ENCODE measurements at regions not wholly inside any gene's neighbourhood (a gene's known extent, or its start where the extent isn't known, plus 50 kb on each side); places are given as distances from the start of the nearest gene placed in this dataset.
A peak's percentile ranks its signal among the peaks of the same experiment; 100 is the strongest.

- FAIRE-seq (no peak), DNase-seq (no peak)
- H3K9ac ChIP-seq (ENCODE audit: low read length in 3 of 3) = no peak overlapping the region
- no peaks in the 10 kb centered on the region for H3K9me3 ChIP-seq (ENCODE audit: control insufficient read depth in 2 of 3, insufficient read depth in 1 of 3, low read length in 3 of 3)
- no peaks in the 10 kb centered on the region for H3K4me1 ChIP-seq (ENCODE audit: control insufficient read depth in 2 of 3, insufficient read depth in 2 of 3, low read depth in 1 of 3, low read length in 3 of 3)
- H3K27me3 ChIP-seq (ENCODE audit: control insufficient read depth, insufficient read depth, low read length) = no peaks in the 10 kb centered on the region
- H3K27ac ChIP-seq (ENCODE audit: low read depth in 2 of 2, low read length in 2 of 2) = no peak overlapping the region
- no peak for TF ChIP-seq CTCF (IDR thresholded peaks at IDR 0.05; ENCODE audit: borderline replicate concordance, extremely low read depth, insufficient read depth)
- no peaks in the 10 kb centered on the region for H3K36me3 ChIP-seq (ENCODE audit: control insufficient read depth in 2 of 3, insufficient read depth in 3 of 3, low read length in 3 of 3)
- H3K4me3 ChIP-seq (ENCODE audit: low read length in 3 of 3) = no peak overlapping the region
- intact Hi-C loops (cut with DNase I) = no loop called here
These were observed 84.5 kb upstream of the MAN2A1 start for GRCh38 chr5:109605207-109605730.

GRCh38 chr5:109604758-109605157, 85.0 kb upstream of the MAN2A1 start:
- Histone ChIP-seq H3K9me3 (ENCODE audit: control insufficient read depth in 2 of 3, insufficient read depth in 1 of 3, low read length in 3 of 3) (no peaks in the 10 kb centered on the region), H3K4me3 (ENCODE audit: low read length in 3 of 3) (no peak overlapping the region), H3K36me3 (ENCODE audit: control insufficient read depth in 2 of 3, insufficient read depth in 3 of 3, low read length in 3 of 3) (no peaks in the 10 kb centered on the region), H3K9ac (ENCODE audit: low read length in 3 of 3) (no peak overlapping the region), H3K4me1 (ENCODE audit: control insufficient read depth in 2 of 3, insufficient read depth in 2 of 3, low read depth in 1 of 3, low read length in 3 of 3) (no peaks in the 10 kb centered on the region), H3K27ac (ENCODE audit: low read depth in 2 of 2, low read length in 2 of 2) (no peak overlapping the region), H3K27me3 (ENCODE audit: control insufficient read depth, insufficient read depth, low read length) (no peaks in the 10 kb centered on the region)
- intact Hi-C loops (cut with DNase I) = no loop called here
- no peak for DNase-seq
- TF ChIP-seq CTCF (IDR thresholded peaks at IDR 0.05; ENCODE audit: borderline replicate concordance, extremely low read depth, insufficient read depth) = no peak
- no peak for FAIRE-seq

- DNase-seq (peak in 2 of 5 donors; percentile 21 to 25), FAIRE-seq (no peak)
- H3K9ac ChIP-seq (ENCODE audit: low read length in 3 of 3) = no peak overlapping the region
- H3K9me3 ChIP-seq (ENCODE audit: control insufficient read depth in 2 of 3, insufficient read depth in 1 of 3, low read length in 3 of 3) = no peaks in the 10 kb centered on the region
- no peak for TF ChIP-seq CTCF (IDR thresholded peaks at IDR 0.05; ENCODE audit: borderline replicate concordance, extremely low read depth, insufficient read depth)
- no peaks in the 10 kb centered on the region for H3K4me1 ChIP-seq (ENCODE audit: control insufficient read depth in 2 of 3, insufficient read depth in 2 of 3, low read depth in 1 of 3, low read length in 3 of 3)
- intact Hi-C loops (cut with DNase I) = no loop called here
- H3K36me3 ChIP-seq (ENCODE audit: control insufficient read depth in 2 of 3, insufficient read depth in 3 of 3, low read length in 3 of 3) = no peaks in the 10 kb centered on the region
- no peak overlapping the region for H3K27ac ChIP-seq (ENCODE audit: low read depth in 2 of 2, low read length in 2 of 2)
- H3K4me3 ChIP-seq (ENCODE audit: low read length in 3 of 3) = no peak overlapping the region
- no peaks in the 10 kb centered on the region for H3K27me3 ChIP-seq (ENCODE audit: control insufficient read depth, insufficient read depth, low read length)
These were observed 88.0 kb upstream of the MAN2A1 start for GRCh38 chr5:109601736-109602135.

- H3K27me3 ChIP-seq (ENCODE audit: control insufficient read depth, insufficient read depth, low read length) = no peaks in the 10 kb centered on the region
- H3K9me3 ChIP-seq (ENCODE audit: control insufficient read depth in 2 of 3, insufficient read depth in 1 of 3, low read length in 3 of 3) = no peaks in the 10 kb centered on the region
- H3K27ac ChIP-seq (ENCODE audit: low read depth in 2 of 2, low read length in 2 of 2) = no peak overlapping the region
- no peak for FAIRE-seq
- no peak overlapping the region for H3K4me3 ChIP-seq (ENCODE audit: low read length in 3 of 3)
- H3K36me3 ChIP-seq (ENCODE audit: control insufficient read depth in 2 of 3, insufficient read depth in 3 of 3, low read length in 3 of 3) = no peaks in the 10 kb centered on the region
- H3K4me1 ChIP-seq (ENCODE audit: control insufficient read depth in 2 of 3, insufficient read depth in 2 of 3, low read depth in 1 of 3, low read length in 3 of 3) = no peaks in the 10 kb centered on the region
- intact Hi-C loops (cut with DNase I) = no loop called here
- no peak for DNase-seq
- TF ChIP-seq CTCF (IDR thresholded peaks at IDR 0.05; ENCODE audit: borderline replicate concordance, extremely low read depth, insufficient read depth) = no peak
- H3K9ac ChIP-seq (ENCODE audit: low read length in 3 of 3) = no peak overlapping the region
These were observed 91.8 kb upstream of the MAN2A1 start for GRCh38 chr5:109597893-109598292.
